GM12875 (cell line): ENCODE measurements at regions not wholly inside any gene's neighbourhood (a gene's known extent, or its start where the extent isn't known, plus 50 kb on each side); places are given as distances from the start of the nearest gene placed in this dataset.
"Not testable (repeated sequence)": the region's sequence is repeated elsewhere in the genome, so short reads cannot be mapped to it uniquely, and the experiment has no call there.

Experiments
- H3K4me3 ChIP-seq: one replicate; pipeline ENCODE4 v1.5.1; 2011; ENCODE audit warnings: low read depth, low read length, control low read depth
- CTCF ChIP-seq: IDR thresholded peaks from 2 replicates; pipeline ENCODE4 v1.5.1; 2011; ENCODE audit warnings: low read depth, mild to moderate bottlenecking, control low read depth, inconsistent platforms, low read length, moderate library complexity, borderline replicate concordance; ENCODE audit not compliant: insufficient read depth

- H3K4me3 ChIP-seq = no peak overlapping the region
- TF ChIP-seq CTCF = no peak
These were observed 93.2 kb upstream of the GAS1 start for GRCh38 chr9:87040410-87041009.

GRCh38 chr9:87041553-87042235 is 94.4 kb upstream of the GAS1 start:
- not testable (repeated sequence) for H3K4me3 ChIP-seq

GRCh38 chr9:87049929-87050608 is 102.8 kb upstream of the GAS1 start:
- H3K4me3 ChIP-seq = not testable (repeated sequence)

GRCh38 chr9:87054999-87055686 is 107.8 kb upstream of the GAS1 start:
- TF ChIP-seq CTCF = no peak
- H3K4me3 ChIP-seq = no peak overlapping the region

- no peak for TF ChIP-seq CTCF
- H3K4me3 ChIP-seq = no peak overlapping the region
These were observed 112.5 kb upstream of the GAS1 start for GRCh38 chr9:87059772-87060171.

- TF ChIP-seq CTCF = no peak
- H3K4me3 ChIP-seq = no peak overlapping the region
These were observed 115.4 kb upstream of the GAS1 start for GRCh38 chr9:87062746-87063145.

- H3K4me3 ChIP-seq = no peak overlapping the region
- no peak for TF ChIP-seq CTCF
These were observed 115.9 kb upstream of the GAS1 start for GRCh38 chr9:87063246-87063645.

- no peak for TF ChIP-seq CTCF
- no peak overlapping the region for H3K4me3 ChIP-seq
These were observed 116.6 kb upstream of the GAS1 start for GRCh38 chr9:87063871-87064270.
